Osteoblast (primary cell): ENCODE measurements at regions not wholly inside any gene's neighbourhood (a gene's known extent, or its start where the extent isn't known, plus 50 kb on each side); places are given as distances from the start of the nearest gene placed in this dataset.

ENCODE experiments used
- DNase-seq: peaks from one replicate; pipeline ENCODE4 v3.0.0; 2011; ENCODE audit warnings: low spot score, mixed read lengths; ENCODE audit not compliant: insufficient read length; ENCODE audit errors: missing footprints
- H2AFZ ChIP-seq: 2 replicates; pipeline ENCODE4 v1.6.0; 2011; ENCODE audit warnings: mild to moderate bottlenecking, low read length
- H3K27ac ChIP-seq: 2 replicates; pipeline ENCODE4 v1.5.1; 2011; ENCODE audit warnings: mild to moderate bottlenecking, low read depth, low read length, moderate library complexity
- H3K27me3 ChIP-seq: 2 replicates; pipeline ENCODE4 v1.6.0; 2012; ENCODE audit warnings: mild to moderate bottlenecking, control low read depth, inconsistent platforms, low read length, moderate library complexity; ENCODE audit not compliant: insufficient read depth
- H3K36me3 ChIP-seq: 2 replicates; pipeline ENCODE4 v1.5.1; 2011; ENCODE audit warnings: mild to moderate bottlenecking, low read length, control low read depth, moderate library complexity; ENCODE audit not compliant: insufficient read depth
- H3K4me1 ChIP-seq: 2 replicates; pipeline ENCODE4 v1.5.1; 2011; ENCODE audit warnings: mild to moderate bottlenecking, low read length, control low read depth, moderate library complexity; ENCODE audit not compliant: insufficient read depth
- H3K4me2 ChIP-seq: 2 replicates; pipeline ENCODE4 v1.6.0; 2011; ENCODE audit warnings: mild to moderate bottlenecking, low read length; ENCODE audit not compliant: insufficient read depth
- H3K4me3 ChIP-seq: fragments of 200-600 bp; sonication (generic); 3 replicates; pipeline ENCODE4 v1.5.1; 2012; ENCODE audit warnings: mild to moderate bottlenecking, low read length, inconsistent platforms; ENCODE audit not compliant: insufficient read depth
- H3K79me2 ChIP-seq: 2 replicates; pipeline ENCODE4 v1.6.0; 2012; ENCODE audit warnings: mild to moderate bottlenecking, low read length, control low read depth, inconsistent platforms; ENCODE audit not compliant: insufficient read depth
- H3K9me3 ChIP-seq: 2 replicates; pipeline ENCODE4 v1.5.1; 2011; ENCODE audit warnings: low read depth, low read length, control low read depth
- H4K20me1 ChIP-seq: 2 replicates; pipeline ENCODE4 v1.6.0; 2012; ENCODE audit warnings: mild to moderate bottlenecking, low read length, control low read depth; ENCODE audit not compliant: insufficient read depth
- TF ChIP-seq, protein P1 (sequence below): IDR thresholded peaks from 2 replicates; pipeline ENCODE4 v1.5.1; 2011; ENCODE audit warnings: mild to moderate bottlenecking, low read depth, low read length, moderate library complexity; ENCODE audit errors: extremely low read depth

GRCh38 chr1:232192781-232193450 is 437.0 kb downstream of the SIPA1L2 start:
- Histone ChIP-seq H3K4me1 (no peaks in the 10 kb centered on the region), H3K4me3 (no peak overlapping the region), H4K20me1 (no peaks in the 10 kb centered on the region), H3K36me3 (no peaks in the 10 kb centered on the region), H2AFZ (no peak overlapping the region), H3K4me2 (no peak overlapping the region), H3K27me3 (no peaks in the 10 kb centered on the region), H3K79me2 (no peaks in the 10 kb centered on the region), H3K9me3 (no peaks in the 10 kb centered on the region), H3K27ac (no peak overlapping the region)
- no peak for DNase-seq
- TF ChIP-seq, protein P1, sequence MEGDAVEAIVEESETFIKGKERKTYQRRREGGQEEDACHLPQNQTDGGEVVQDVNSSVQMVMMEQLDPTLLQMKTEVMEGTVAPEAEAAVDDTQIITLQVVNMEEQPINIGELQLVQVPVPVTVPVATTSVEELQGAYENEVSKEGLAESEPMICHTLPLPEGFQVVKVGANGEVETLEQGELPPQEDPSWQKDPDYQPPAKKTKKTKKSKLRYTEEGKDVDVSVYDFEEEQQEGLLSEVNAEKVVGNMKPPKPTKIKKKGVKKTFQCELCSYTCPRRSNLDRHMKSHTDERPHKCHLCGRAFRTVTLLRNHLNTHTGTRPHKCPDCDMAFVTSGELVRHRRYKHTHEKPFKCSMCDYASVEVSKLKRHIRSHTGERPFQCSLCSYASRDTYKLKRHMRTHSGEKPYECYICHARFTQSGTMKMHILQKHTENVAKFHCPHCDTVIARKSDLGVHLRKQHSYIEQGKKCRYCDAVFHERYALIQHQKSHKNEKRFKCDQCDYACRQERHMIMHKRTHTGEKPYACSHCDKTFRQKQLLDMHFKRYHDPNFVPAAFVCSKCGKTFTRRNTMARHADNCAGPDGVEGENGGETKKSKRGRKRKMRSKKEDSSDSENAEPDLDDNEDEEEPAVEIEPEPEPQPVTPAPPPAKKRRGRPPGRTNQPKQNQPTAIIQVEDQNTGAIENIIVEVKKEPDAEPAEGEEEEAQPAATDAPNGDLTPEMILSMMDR: no peak

DNA sequence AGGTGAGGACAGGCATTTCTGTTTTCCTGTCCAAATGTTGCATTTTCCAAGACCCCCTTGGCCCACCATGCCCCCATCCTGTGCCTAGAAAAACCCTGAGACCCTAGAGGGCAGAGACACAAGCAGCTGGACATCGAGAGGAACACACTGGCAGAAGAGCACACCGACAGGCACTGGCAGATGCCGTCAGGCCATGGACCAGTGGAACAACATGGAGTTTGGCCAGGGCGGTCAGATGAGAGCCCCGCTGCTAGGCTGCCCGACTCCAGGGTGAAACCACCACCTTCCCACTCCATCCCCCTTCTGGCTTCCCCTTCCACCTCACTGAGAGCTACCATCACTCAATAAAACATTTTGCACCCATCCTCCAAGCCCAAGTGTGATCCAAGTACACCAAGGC is 438.4 kb downstream of the SIPA1L2 start:
- H3K4me1 ChIP-seq: no peaks in the 10 kb centered on the region
- no peak for DNase-seq
- no peak overlapping the region for H3K27ac ChIP-seq
- H3K4me3 ChIP-seq: no peak overlapping the region
- no peaks in the 10 kb centered on the region for H4K20me1 ChIP-seq
- H2AFZ ChIP-seq: no peak overlapping the region
- TF ChIP-seq, protein P1: no peak
- H3K9me3 ChIP-seq: no peaks in the 10 kb centered on the region
- no peaks in the 10 kb centered on the region for H3K79me2 ChIP-seq
- H3K27me3 ChIP-seq: no peaks in the 10 kb centered on the region
- no peak overlapping the region for H3K4me2 ChIP-seq
- no peaks in the 10 kb centered on the region for H3K36me3 ChIP-seq

DNA sequence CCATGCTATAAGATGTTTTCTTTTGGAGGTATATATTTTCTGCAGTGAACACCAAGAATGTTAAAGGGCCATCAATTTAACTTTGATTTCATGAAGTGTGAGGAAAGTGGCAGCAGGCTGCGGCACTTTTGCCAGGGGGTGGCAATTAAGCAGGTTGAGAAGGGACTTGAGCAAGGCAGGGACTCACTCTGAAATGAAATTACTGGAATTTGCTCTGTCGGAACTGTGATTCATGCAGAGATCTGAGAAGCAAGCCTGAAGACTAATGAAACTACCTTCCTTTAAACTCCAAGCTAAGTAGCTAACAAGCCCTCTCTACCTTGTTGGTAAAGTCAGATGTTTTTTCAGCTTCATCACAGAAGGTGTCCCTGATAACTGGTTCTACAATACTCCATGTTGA is 441.6 kb downstream of the SIPA1L2 start:
- H3K4me2 ChIP-seq: no peak overlapping the region
- H3K27me3 ChIP-seq: no peaks in the 10 kb centered on the region
- no peak overlapping the region for H2AFZ ChIP-seq
- no peaks in the 10 kb centered on the region for H4K20me1 ChIP-seq
- no peaks in the 10 kb centered on the region for H3K36me3 ChIP-seq
- H3K4me3 ChIP-seq: no peak overlapping the region
- TF ChIP-seq, protein P1: no peak
- H3K9me3 ChIP-seq: no peaks in the 10 kb centered on the region
- H3K79me2 ChIP-seq: no peaks in the 10 kb centered on the region
- no peak for DNase-seq
- H3K27ac ChIP-seq: no peak overlapping the region
- H3K4me1 ChIP-seq: no peaks in the 10 kb centered on the region

- H2AFZ ChIP-seq: no peak overlapping the region
- H3K4me1 ChIP-seq: no peaks in the 10 kb centered on the region
- no peak overlapping the region for H3K27ac ChIP-seq
- no peaks in the 10 kb centered on the region for H4K20me1 ChIP-seq
- H3K27me3 ChIP-seq: no peaks in the 10 kb centered on the region
- no peak overlapping the region for H3K4me2 ChIP-seq
- TF ChIP-seq, protein P1: no peak
- no peaks in the 10 kb centered on the region for H3K79me2 ChIP-seq
- no peaks in the 10 kb centered on the region for H3K9me3 ChIP-seq
- no peaks in the 10 kb centered on the region for H3K36me3 ChIP-seq
- H3K4me3 ChIP-seq: no peak overlapping the region
- DNase-seq: no peak
Measured at GRCh38 chr1:232186931-232187330, 443.0 kb downstream of the SIPA1L2 start.
